ENCODE measurements at regions not wholly inside any gene's neighbourhood (a gene's known extent, or its start where the extent isn't known, plus 50 kb on each side); places are given as distances from the start of the nearest gene placed in this dataset.

GRCh38 chr11:27255447-27255828 is 107.6 kb downstream of the CCDC34 start:
- H3K4me3 ChIP-seq (replicated peaks in 1 of 2; ENCODE audit: low read depth in 2 of 2, low read length in 2 of 2), result no peak overlapping the region
- DNase-seq (ENCODE audit: low read depth in 2 of 2), result peak; percentile 34 to 62
- no peak for TF ChIP-seq CTCF (IDR thresholded peaks at IDR 0.05; ENCODE audit: low read depth, low read length)

GRCh38 chr11:27254744-27255446 is 108.1 kb downstream of the CCDC34 start:
- TF ChIP-seq CTCF (IDR thresholded peaks at IDR 0.05; ENCODE audit: low read depth, low read length), result no peak
- peak; percentile 61 to 79 for DNase-seq (ENCODE audit: low read depth in 2 of 2)

DNA sequence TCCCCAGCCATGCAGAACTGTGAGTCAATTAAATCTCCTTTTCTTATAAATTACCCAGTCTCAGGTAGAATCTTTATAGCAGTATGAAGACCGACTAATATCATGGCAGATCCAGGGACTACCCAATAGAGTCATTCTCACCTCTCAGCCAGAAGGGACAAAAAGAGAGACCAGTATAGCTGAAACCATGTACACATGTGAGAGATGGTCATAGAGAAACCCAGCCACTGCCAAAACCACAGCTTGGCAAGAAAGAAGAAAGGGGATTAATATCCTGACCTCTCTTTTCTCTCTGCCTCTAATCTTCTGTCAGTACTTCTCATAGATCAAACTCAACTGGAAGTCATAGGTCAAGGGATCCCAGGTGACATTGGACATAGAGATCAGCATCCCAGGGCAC is 109.8 kb downstream of the CCDC34 start:
- H3K4me3 ChIP-seq (replicated peaks in 1 of 2; ENCODE audit: low read depth in 2 of 2, low read length in 2 of 2), result no peak overlapping the region
- TF ChIP-seq CTCF (IDR thresholded peaks at IDR 0.05; ENCODE audit: low read depth, low read length), result no peak
- no peak for DNase-seq (ENCODE audit: low read depth in 2 of 2)

More at GRCh38 chr11:27254744-27255446, 108.1 kb downstream of the CCDC34 start:
- no peak overlapping the region for H3K4me3 ChIP-seq (replicated peaks in 1 of 2; ENCODE audit: low read depth in 2 of 2, low read length in 2 of 2)

DNA sequence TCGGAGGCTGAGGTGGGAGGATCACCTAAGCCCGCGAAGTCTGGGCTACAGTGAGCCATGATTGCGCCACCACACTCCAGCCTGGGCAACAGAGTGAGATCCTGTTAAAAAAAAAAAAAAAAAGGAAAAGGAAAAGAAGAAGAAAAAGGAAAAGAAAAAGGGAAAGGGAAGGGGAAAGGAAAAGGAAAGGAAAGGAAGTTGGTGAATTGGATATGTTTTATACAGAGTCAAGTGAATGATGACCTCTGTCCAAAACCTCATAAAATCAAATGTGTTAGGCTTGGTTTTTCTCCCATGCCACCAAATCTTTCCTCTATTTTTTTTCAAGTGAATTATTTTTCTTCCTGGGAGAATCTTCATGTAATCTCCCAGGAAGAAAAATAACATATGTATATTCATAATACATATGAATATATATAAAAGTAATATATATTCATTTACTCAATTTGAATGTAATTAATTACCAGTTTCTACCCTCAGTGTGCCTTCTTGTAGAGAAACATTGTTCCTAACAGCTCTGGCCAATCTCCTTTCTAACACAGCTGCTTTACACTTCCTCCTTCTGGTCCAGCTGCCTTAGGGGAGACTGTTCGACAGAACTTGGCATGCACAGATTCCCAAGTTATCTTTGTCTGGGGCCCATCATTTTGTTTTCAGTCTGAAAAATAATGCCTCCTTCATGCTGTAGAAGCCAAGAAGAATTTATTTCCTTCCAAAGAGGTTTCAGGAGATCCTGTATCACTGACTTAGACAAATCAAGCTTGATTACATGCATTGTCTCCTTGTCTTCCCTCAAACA is 111.9 kb downstream of the CCDC34 start:
- TF ChIP-seq CTCF (IDR thresholded peaks at IDR 0.05; ENCODE audit: low read depth, low read length), result no peak
- peak in 1 of 2 donors; percentile 40 for DNase-seq (ENCODE audit: low read depth in 2 of 2)
- no peak overlapping the region for H3K4me3 ChIP-seq (replicated peaks in 1 of 2; ENCODE audit: low read depth in 2 of 2, low read length in 2 of 2)

GRCh38 chr11:27248576-27249509 is 114.2 kb downstream of the CCDC34 start:
- H3K4me3 ChIP-seq (replicated peaks in 1 of 2; ENCODE audit: low read depth in 2 of 2, low read length in 2 of 2), result no peak overlapping the region
- peak in 1 of 2 donors; percentile 57 for DNase-seq (ENCODE audit: low read depth in 2 of 2)
- TF ChIP-seq CTCF (IDR thresholded peaks at IDR 0.05; ENCODE audit: low read depth, low read length), result no peak

DNA sequence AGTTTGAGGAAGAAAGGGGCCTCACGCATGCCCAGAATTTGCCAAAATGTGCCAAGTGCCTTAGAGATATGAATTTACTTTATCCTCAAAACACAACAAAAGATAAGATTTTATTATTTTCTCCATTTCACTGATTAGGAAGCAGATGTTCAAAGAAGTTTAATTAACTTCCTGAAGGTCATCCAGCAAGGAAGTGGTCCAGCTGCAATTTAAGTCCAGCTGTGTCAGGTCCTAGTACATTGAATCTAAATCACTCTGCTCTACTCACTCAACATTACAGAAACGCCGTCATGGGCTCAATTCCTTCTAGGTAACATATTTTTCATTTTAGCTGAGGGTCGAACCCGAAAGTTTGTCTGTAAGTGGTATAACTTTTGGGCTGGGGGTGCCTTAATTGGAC is 115.4 kb downstream of the CCDC34 start:
- H3K4me3 ChIP-seq (replicated peaks in 1 of 2; ENCODE audit: low read depth in 2 of 2, low read length in 2 of 2), result no peak overlapping the region
- no peak for DNase-seq (ENCODE audit: low read depth in 2 of 2)
- TF ChIP-seq CTCF (IDR thresholded peaks at IDR 0.05; ENCODE audit: low read depth, low read length), result no peak

Data from cardiac fibroblast (primary cell).